SK-N-SH treated with all-trans-retinoic acid at 6 μM for 48 hours (cell line): ENCODE measurements at regions not wholly inside any gene's neighbourhood (a gene's known extent, or its start where the extent isn't known, plus 50 kb on each side); places are given as distances from the start of the nearest gene placed in this dataset.

ENCODE experiments used
- ATAC-seq: fragments of 200-7000 bp; cut with Tn5 transposase; 3 replicates; pipeline ENCODE4 v1.9.1; 2020; ENCODE audit warnings: mild to moderate bottlenecking, moderate library complexity
- BACH2 ChIP-seq: fragments of 250-450 bp; sonication (Bioruptor Pico); IDR thresholded peaks from 2 replicates; pipeline ENCODE4 v1.9.0; 2021; ENCODE audit warnings: mild to moderate bottlenecking, borderline replicate concordance
- CREB5 ChIP-seq: fragments of 250-450 bp; sonication (Bioruptor Pico); IDR thresholded peaks from 2 replicates; pipeline ENCODE4 v1.5.1; 2020; ENCODE audit warnings: low read depth, mild to moderate bottlenecking, moderate library complexity
- CSDC2 ChIP-seq: fragments of 250-450 bp; sonication (Bioruptor Pico); IDR thresholded peaks from 2 replicates; pipeline ENCODE4 v1.5.0; 2020; ENCODE audit warnings: mild to moderate bottlenecking, moderate library complexity
- CSRNP3 ChIP-seq: fragments of 250-450 bp; sonication (Bioruptor Pico); IDR thresholded peaks from 2 replicates; pipeline ENCODE4 v1.5.1; 2021; ENCODE audit warnings: mild to moderate bottlenecking, moderate library complexity
- GLIS3 ChIP-seq: fragments of 250-450 bp; sonication (Bioruptor Pico); IDR thresholded peaks from 2 replicates; pipeline ENCODE4 v1.5.0; 2020; ENCODE audit warnings: mild to moderate bottlenecking, moderate library complexity
- ISL1 ChIP-seq: fragments of 250-450 bp; sonication (Bioruptor Pico); IDR thresholded peaks from 2 replicates; pipeline ENCODE4 v2.1.2; 2022; ENCODE audit warnings: mild to moderate bottlenecking, moderate library complexity
- OSR1 ChIP-seq: fragments of 250-450 bp; sonication (Bioruptor Pico); IDR thresholded peaks from 2 replicates; pipeline ENCODE4 v1.8.0; 2022; ENCODE audit warnings: moderate library complexity, mild to moderate bottlenecking, inconsistent platforms
- PATZ1 ChIP-seq: fragments of 250-450 bp; sonication (Bioruptor Pico); IDR thresholded peaks from 2 replicates; pipeline ENCODE4 v1.8.0; 2020; ENCODE audit warnings: mild to moderate bottlenecking, moderate library complexity, borderline replicate concordance
- POU6F1 ChIP-seq: fragments of 250-450 bp; sonication (Bioruptor Pico); IDR thresholded peaks from 2 replicates; pipeline ENCODE4 v1.8.0; 2021; ENCODE audit warnings: low read depth, mild to moderate bottlenecking, moderate library complexity, borderline replicate concordance
- PPARA ChIP-seq: fragments of 250-450 bp; sonication (Bioruptor Pico); IDR thresholded peaks from 2 replicates; pipeline ENCODE4 v1.5.0; 2020; ENCODE audit warnings: mild to moderate bottlenecking, borderline replicate concordance
- TCF4 ChIP-seq: fragments of 250-450 bp; sonication (Bioruptor Pico); IDR thresholded peaks from 2 replicates; pipeline ENCODE4 v1.8.0; 2021; ENCODE audit warnings: mild to moderate bottlenecking, moderate library complexity, borderline replicate concordance
- TSHZ2 ChIP-seq: fragments of 250-450 bp; sonication (Bioruptor Pico); IDR thresholded peaks from 2 replicates; pipeline ENCODE4 v1.5.0; 2020; ENCODE audit warnings: mild to moderate bottlenecking, moderate library complexity
- ZC3H10 ChIP-seq: fragments of 250-450 bp; sonication (Bioruptor Pico); IDR thresholded peaks from 2 replicates; pipeline ENCODE4 v1.5.1; 2021; ENCODE audit warnings: mild to moderate bottlenecking, moderate library complexity
- ZFP3 ChIP-seq: fragments of 250-450 bp; sonication (Bioruptor Pico); IDR thresholded peaks from 2 replicates; pipeline ENCODE4 v1.5.0; 2020; ENCODE audit warnings: mild to moderate bottlenecking, moderate library complexity
- ZNF70 ChIP-seq: fragments of 450-650 bp; formaldehyde crosslinking; IDR thresholded peaks from 2 replicates; pipeline ENCODE4 v1.5.0; 2020; ENCODE audit warnings: mild to moderate bottlenecking, moderate library complexity
- ZNF8 ChIP-seq: fragments of 450-650 bp; formaldehyde crosslinking; IDR thresholded peaks from 2 replicates; pipeline ENCODE4 v1.5.0; 2020; ENCODE audit warnings: mild to moderate bottlenecking, moderate library complexity

- ATAC-seq, result peak; percentile 79
- TF ChIP-seq CREB5 (CRISPR knock-in tag) (peak; percentile 73; the same call in 1 of the 2 replicates), PATZ1 (CRISPR knock-in tag) (no peak), ISL1 (CRISPR knock-in tag) (peak; percentile 82), TCF4 (CRISPR knock-in tag) (peak; percentile 92), TSHZ2 (CRISPR knock-in tag) (peak; percentile 83; the same call in 1 of the 2 replicates), POU6F1 (CRISPR knock-in tag) (peak; percentile 67; the same call in 1 of the 2 replicates)
Observed at GRCh38 chr6:22694092-22694724, 124.8 kb downstream of the HDGFL1 start.

- no peak for ATAC-seq
- no peak for TF ChIP-seq ZNF8 (CRISPR knock-in tag)
- no peak for TF ChIP-seq CSDC2 (CRISPR knock-in tag)
- TF ChIP-seq ZFP3 (CRISPR knock-in tag), result no peak
- TF ChIP-seq TCF4 (CRISPR knock-in tag), result no peak
- TF ChIP-seq BACH2 (CRISPR knock-in tag), result no peak
Observed at GRCh38 chr6:22696481-22696880, 127.1 kb downstream of the HDGFL1 start.

- TF ChIP-seq CSDC2 (CRISPR knock-in tag), result no peak
- TF ChIP-seq, all 23 proteins: peak for 0
- no peak for ATAC-seq
Observed at GRCh38 chr6:22697306-22697705, 127.9 kb downstream of the HDGFL1 start.

GRCh38 chr6:22699151-22699550 is 129.8 kb downstream of the HDGFL1 start:
- ATAC-seq, result no peak
- TF ChIP-seq TCF4 (CRISPR knock-in tag) (no peak), PPARA (CRISPR knock-in tag) (no peak), POU6F1 (CRISPR knock-in tag) (no peak), GLIS3 (no peak), ZNF70 (CRISPR knock-in tag) (no peak), ZNF8 (CRISPR knock-in tag) (no peak), ISL1 (CRISPR knock-in tag) (no peak), OSR1 (no peak), CSRNP3 (no peak), CREB5 (CRISPR knock-in tag) (no peak), PATZ1 (CRISPR knock-in tag) (no peak), CSDC2 (CRISPR knock-in tag) (no peak), ZC3H10 (CRISPR knock-in tag) (no peak)
